ENCODE measurements at regions not wholly inside any gene's neighbourhood (a gene's known extent, or its start where the extent isn't known, plus 50 kb on each side); places are given as distances from the start of the nearest gene placed in this dataset.

DNA sequence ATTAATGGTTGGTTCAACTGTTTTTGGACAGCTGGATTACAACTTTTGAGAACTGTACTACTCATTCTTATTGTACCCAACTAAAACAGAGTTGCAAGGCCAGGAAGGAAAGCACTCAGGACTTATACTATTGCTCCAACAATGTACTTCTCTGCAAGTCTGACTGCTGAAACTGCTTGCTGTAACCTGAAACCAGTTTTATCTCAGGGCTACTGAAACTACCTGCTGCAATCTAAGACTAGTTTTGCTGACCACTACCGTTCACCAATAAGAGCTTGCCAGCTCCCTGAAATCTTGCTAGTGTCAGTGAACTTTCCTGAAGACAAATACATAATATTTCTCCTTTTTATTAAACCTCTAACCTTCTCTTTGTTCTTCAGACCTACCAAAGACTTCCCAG, 157.3 kb downstream of the CDCA7 start:
- no peak for TF ChIP-seq MBD4 (IDR thresholded peaks at IDR 0.05; ENCODE audit: borderline replicate concordance, low read length)
- no peak for TF ChIP-seq FOXA1 (IDR thresholded peaks at IDR 0.05)
- no peak for TF ChIP-seq FOXA1 (CRISPR knock-in tag; IDR thresholded peaks at IDR 0.05)
- TF ChIP-seq PTBP1 (IDR thresholded peaks at IDR 0.05; ENCODE audit: low read depth, low read length, poor library complexity, severe bottlenecking) = no peak
- no peak for TF ChIP-seq ZNF251 (CRISPR knock-in tag; IDR thresholded peaks at IDR 0.05)
- no peak for TF ChIP-seq ZNF331 (CRISPR knock-in tag; IDR thresholded peaks at IDR 0.05)

Measured in HepG2 (cell line).